GM23338 (cell line): ENCODE measurements at regions not wholly inside any gene's neighbourhood (a gene's known extent, or its start where the extent isn't known, plus 50 kb on each side); places are given as distances from the start of the nearest gene placed in this dataset.

ENCODE experiments used
- ATAC-seq: fragments of 200-7000 bp; cut with Tn5 transposase; 3 replicates; pipeline ENCODE4 v1.9.1; 2020
- DNase-seq: peaks from one replicate; pipeline ENCODE4 v3.0.0-alpha.2; 2015; ENCODE audit warnings: low spot score
- H2AFZ ChIP-seq: fragments of 200-600 bp; sonication (generic); 2 replicates; pipeline ENCODE4 v1.8.0; 2016; ENCODE audit warnings: antibody characterized with exemption, mild to moderate bottlenecking, moderate library complexity
- H3F3A ChIP-seq: fragments of 200-600 bp; sonication (generic); replicated peaks from 2 replicates; pipeline ENCODE4 v1.8.0; 2017; ENCODE audit warnings: antibody characterized with exemption, mixed run types, low read depth
- H3K27ac ChIP-seq: fragments of 200-600 bp; sonication (generic); 2 replicates; pipeline ENCODE4 v1.6.1; 2016; ENCODE audit warnings: low read depth
- H3K27me3 ChIP-seq: fragments of 200-600 bp; sonication (generic); 2 replicates; pipeline ENCODE4 v1.8.0; 2016; ENCODE audit warnings: mild to moderate bottlenecking, mixed run types, moderate library complexity; ENCODE audit not compliant: insufficient read depth
- H3K36me3 ChIP-seq: fragments of 200-600 bp; sonication (generic); 2 replicates; pipeline ENCODE4 v1.8.0; 2016; ENCODE audit warnings: mild to moderate bottlenecking; ENCODE audit not compliant: insufficient read depth
- H3K4me1 ChIP-seq: fragments of 200-600 bp; sonication (generic); 2 replicates; pipeline ENCODE4 v1.8.0; 2016; ENCODE audit warnings: mild to moderate bottlenecking, moderate library complexity; ENCODE audit not compliant: insufficient read depth
- H3K4me2 ChIP-seq: fragments of 200-600 bp; sonication (generic); 2 replicates; pipeline ENCODE4 v1.7.1; 2017; ENCODE audit warnings: mixed run types
- H3K4me3 ChIP-seq: fragments of 200-600 bp; sonication (generic); 2 replicates; pipeline ENCODE4 v1.6.1; 2016; ENCODE audit warnings: mixed run types
- H3K79me2 ChIP-seq: fragments of 200-600 bp; sonication (generic); replicated peaks from 2 replicates; pipeline ENCODE4 v1.8.0; 2017; ENCODE audit warnings: mild to moderate bottlenecking; ENCODE audit not compliant: insufficient read depth
- H3K9me2 ChIP-seq: fragments of 200-600 bp; sonication (generic); 2 replicates; pipeline ENCODE4 v1.8.0; 2017; ENCODE audit not compliant: insufficient read depth
- H4K20me1 ChIP-seq: fragments of 200-600 bp; sonication (generic); replicated peaks from 2 replicates; pipeline ENCODE4 v1.8.0; 2017; ENCODE audit warnings: mild to moderate bottlenecking; ENCODE audit not compliant: insufficient read depth
- H3K27ac Mint-ChIP-seq: 2 replicates; pipeline ENCODE4 v1.8.0; 2020; ENCODE audit warnings: inconsistent platforms, mild to moderate bottlenecking, moderate library complexity, mixed read lengths
- H3K27me3 Mint-ChIP-seq: 3 replicates; pipeline ENCODE4 v1.8.0; 2022; ENCODE audit warnings: low read depth, mild to moderate bottlenecking, moderate library complexity, mixed read lengths, inconsistent platforms; ENCODE audit not compliant: insufficient read depth, poor library complexity
- H3K36me3 Mint-ChIP-seq: 3 replicates; pipeline ENCODE4 v1.8.0; 2021; ENCODE audit warnings: low read depth, mild to moderate bottlenecking, inconsistent platforms, moderate library complexity, mixed read lengths
- H3K4me1 Mint-ChIP-seq: 3 replicates; pipeline ENCODE4 v1.8.0; 2020; ENCODE audit warnings: mild to moderate bottlenecking, inconsistent platforms, mixed read lengths
- H3K4me3 Mint-ChIP-seq: 3 replicates; pipeline ENCODE4 v1.8.0; 2021; ENCODE audit warnings: moderate library complexity, mild to moderate bottlenecking, inconsistent platforms, mixed read lengths
- H3K9me3 Mint-ChIP-seq: 3 replicates; pipeline ENCODE4 v1.8.0; 2020; ENCODE audit warnings: moderate library complexity, mild to moderate bottlenecking, inconsistent platforms, mixed read lengths
- CREB1 ChIP-seq: fragments of 250-450 bp; sonication (Bioruptor Pico); IDR thresholded peaks from 2 replicates; pipeline ENCODE4 v1.5.0; 2020; ENCODE audit warnings: low read depth, mild to moderate bottlenecking, moderate library complexity
- CTCF ChIP-seq, 2 experiments: fragments of 200-600 bp in 1 of 2; sonication (generic) in 1 of 2; conservative IDR thresholded peaks; 2 replicates each; pipeline versions ENCODE4 v1.5.1 to v1.6.1; 2016 to 2017; ENCODE audit warnings: antibody characterized with exemption in 2 of 2, low read depth in 2 of 2, mild to moderate bottlenecking in 2 of 2, moderate library complexity in 1 of 2
- ETS1 ChIP-seq: IDR thresholded peaks from 2 replicates; pipeline ENCODE4 v1.6.1; 2016; ENCODE audit warnings: antibody characterized with exemption
- EZH2phosphoT487 ChIP-seq: fragments of 200-600 bp; sonication (generic); IDR thresholded peaks from one replicate; pipeline ENCODE4 v1.8.1; 2018; ENCODE audit warnings: antibody characterized with exemption; ENCODE audit not compliant: unreplicated experiment
- JUNB ChIP-seq: IDR thresholded peaks from one replicate; pipeline ENCODE4 v1.6.1; 2016; ENCODE audit warnings: antibody characterized with exemption; ENCODE audit not compliant: unreplicated experiment
- NANOG ChIP-seq: IDR thresholded peaks from 2 replicates; pipeline ENCODE4 v1.6.1; 2016; ENCODE audit warnings: antibody characterized with exemption, borderline replicate concordance
- POLR2AphosphoS5 ChIP-seq: IDR thresholded peaks from 2 replicates; pipeline ENCODE4 v1.6.1; 2016; ENCODE audit warnings: antibody characterized with exemption, low read depth
- REST ChIP-seq: IDR thresholded peaks from one replicate; pipeline ENCODE4 v1.6.1; 2018; ENCODE audit warnings: antibody characterized with exemption; ENCODE audit not compliant: unreplicated experiment
- STAT1 ChIP-seq: IDR thresholded peaks from one replicate; pipeline ENCODE4 v1.6.1; 2016; ENCODE audit warnings: antibody characterized with exemption; ENCODE audit not compliant: unreplicated experiment
- ZNF114 ChIP-seq: fragments of 250-450 bp; sonication (Bioruptor Pico); IDR thresholded peaks from 2 replicates; pipeline ENCODE4 v1.5.0; 2020; ENCODE audit warnings: mild to moderate bottlenecking, moderate library complexity
- ZNF331 ChIP-seq: fragments of 250-450 bp; sonication (Bioruptor Pico); IDR thresholded peaks from 2 replicates; pipeline ENCODE4 v1.5.0; 2020; ENCODE audit warnings: low read depth, mild to moderate bottlenecking, moderate library complexity
- ZNF462 ChIP-seq: fragments of 250-450 bp; sonication (Bioruptor Pico); IDR thresholded peaks from 2 replicates; pipeline ENCODE4 v1.5.0; 2020; ENCODE audit warnings: mild to moderate bottlenecking, moderate library complexity

GRCh38 chr15:93859176-93859575 lies 372.2 kb upstream of the MCTP2 start (continued):
- no peak for TF ChIP-seq EZH2phosphoT487
- TF ChIP-seq NANOG = no peak
- TF ChIP-seq ZNF331 (CRISPR knock-in tag) = no peak
- TF ChIP-seq STAT1 = no peak

- no peak overlapping the region for H3K4me2 ChIP-seq
- DNase-seq (peak; percentile 2), ATAC-seq (no peak)
- H3K4me3 ChIP-seq = no peak overlapping the region
- Mint-ChIP-seq H3K27ac (no peak overlapping the region), H3K36me3 (no peaks in the 10 kb centered on the region), H3K4me1 (no peaks in the 10 kb centered on the region; the same call in 2 of the 3 replicates), H3K9me3 (no peaks in the 10 kb centered on the region), H3K4me3 (no peak overlapping the region), H3K27me3 (peaks cover 2% of the 10 kb centered on the region)
- H3K9me2 ChIP-seq = peaks cover 6% of the 10 kb centered on the region; the same call in 1 of the 2 replicates
- no peaks in the 10 kb centered on the region for H3K4me1 ChIP-seq
- no peaks in the 10 kb centered on the region for H3K36me3 ChIP-seq
- no peaks in the 10 kb centered on the region for H3K79me2 ChIP-seq
- no peak overlapping the region for H3K27ac ChIP-seq
- no peaks in the 10 kb centered on the region for H3K27me3 ChIP-seq
- H3F3A ChIP-seq = no peaks in the 10 kb centered on the region
- H2AFZ ChIP-seq = no peak overlapping the region
- H4K20me1 ChIP-seq = no peaks in the 10 kb centered on the region
- TF ChIP-seq CREB1 (CRISPR knock-in tag) (no peak), ZNF462 (no peak), REST (no peak), ZNF114 (CRISPR knock-in tag) (no peak), POLR2AphosphoS5 (no peak), JUNB (no peak), ETS1 (no peak), ZNF331 (CRISPR knock-in tag) (no peak), STAT1 (no peak), NANOG (no peak), CTCF (conservative IDR thresholded peaks at IDR 0.05; ENCODE audit: low read depth in 2 of 2) (no peak)
These were observed 376.1 kb upstream of the MCTP2 start for GRCh38 chr15:93855181-93855826.
